ENCODE measurements at regions not wholly inside any gene's neighbourhood (a gene's known extent, or its start where the extent isn't known, plus 50 kb on each side); places are given as distances from the start of the nearest gene placed in this dataset.

DNA sequence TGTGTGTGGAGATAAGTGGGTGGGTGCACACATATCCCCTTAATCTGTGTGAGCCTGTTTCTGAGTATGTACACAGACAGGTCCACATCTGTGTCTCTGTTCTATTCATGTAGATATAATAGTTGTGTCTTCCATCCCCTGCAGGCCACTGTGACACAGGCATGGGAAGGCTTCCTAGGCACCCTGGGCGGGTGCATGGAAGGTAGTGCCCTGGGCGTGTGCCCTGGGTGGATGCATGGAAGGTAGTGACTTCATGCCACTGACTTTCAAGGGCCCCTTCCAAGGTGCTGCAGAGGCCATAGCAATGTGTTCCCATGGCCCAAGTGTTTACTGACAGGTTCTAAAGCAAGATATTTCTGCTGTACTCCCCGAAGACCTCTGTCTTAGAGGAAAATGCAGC, 462.5 kb upstream of the HS6ST1 start:
- Histone ChIP-seq H3K27me3 (no peaks in the 10 kb centered on the region), H3K36me3 (ENCODE audit: low read depth, missing control alignments) (no peaks in the 10 kb centered on the region), H3K9me3 (no peaks in the 10 kb centered on the region), H3K4me1 (no peaks in the 10 kb centered on the region), H3K4me3 (no peak overlapping the region), H3K27ac (no peak overlapping the region)
- 85 to 91% methylated on average over 3 of the region's 3 CpGs for WGBS, 2 donors
- intact Hi-C loops (cut with DNase I; ENCODE audit: low total_unique reads) = no loop called here
- no peak for DNase-seq
- no peak for TF ChIP-seq POLR2A (IDR thresholded peaks at IDR 0.05)
- TF ChIP-seq CTCF (IDR thresholded peaks at IDR 0.05) = no peak

DNA sequence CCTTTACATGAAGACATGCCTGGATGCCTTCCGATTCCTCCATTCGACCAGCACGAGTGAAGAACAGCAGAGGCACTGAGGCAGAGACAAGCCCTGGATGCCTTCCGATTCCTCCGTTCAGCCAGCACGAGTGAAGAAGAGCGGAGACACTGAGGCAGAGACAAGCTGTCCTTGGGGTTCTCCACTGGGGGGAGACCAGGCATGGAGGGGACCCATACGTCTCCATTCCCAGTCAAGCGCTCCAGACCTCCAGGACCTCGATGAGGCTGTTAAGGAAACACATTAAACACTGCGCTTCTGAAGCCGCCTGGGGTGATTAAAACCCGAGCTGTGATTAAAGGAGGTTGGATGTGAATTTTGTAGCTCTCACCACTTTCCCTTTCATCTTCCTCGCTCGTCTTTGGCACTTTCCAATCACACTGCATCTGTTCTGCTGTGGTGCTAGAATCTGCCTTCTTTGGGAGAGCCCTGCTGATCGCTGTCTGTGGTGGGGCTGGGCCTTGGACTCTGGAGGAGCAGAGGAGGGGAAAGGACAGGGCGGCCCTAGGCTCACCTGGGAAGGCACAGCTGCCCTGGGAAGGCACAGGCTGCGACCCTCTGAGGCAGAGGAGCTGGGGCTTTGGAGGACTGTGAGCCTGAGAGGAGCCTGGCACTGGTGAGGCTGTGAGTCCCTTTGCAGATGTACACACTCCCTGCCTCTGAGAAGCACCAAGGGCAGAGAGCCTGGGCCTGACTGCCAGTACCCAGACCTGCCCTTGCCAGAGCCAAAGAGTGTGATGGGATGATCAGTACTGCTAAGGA, 463.1 kb upstream of the HS6ST1 start:
- Histone ChIP-seq H3K27ac (no peak overlapping the region), H3K27me3 (no peaks in the 10 kb centered on the region), H3K4me3 (no peak overlapping the region), H3K36me3 (ENCODE audit: low read depth, missing control alignments) (no peaks in the 10 kb centered on the region), H3K4me1 (no peaks in the 10 kb centered on the region), H3K9me3 (no peaks in the 10 kb centered on the region)
- TF ChIP-seq POLR2A (IDR thresholded peaks at IDR 0.05) (no peak), CTCF (IDR thresholded peaks at IDR 0.05) (no peak)
- intact Hi-C loops (cut with DNase I; ENCODE audit: low total_unique reads) = no loop called here
- no peak for DNase-seq
- 83 to 86% methylated on average over 18 of the region's 18 CpGs for WGBS, 2 donors

DNA sequence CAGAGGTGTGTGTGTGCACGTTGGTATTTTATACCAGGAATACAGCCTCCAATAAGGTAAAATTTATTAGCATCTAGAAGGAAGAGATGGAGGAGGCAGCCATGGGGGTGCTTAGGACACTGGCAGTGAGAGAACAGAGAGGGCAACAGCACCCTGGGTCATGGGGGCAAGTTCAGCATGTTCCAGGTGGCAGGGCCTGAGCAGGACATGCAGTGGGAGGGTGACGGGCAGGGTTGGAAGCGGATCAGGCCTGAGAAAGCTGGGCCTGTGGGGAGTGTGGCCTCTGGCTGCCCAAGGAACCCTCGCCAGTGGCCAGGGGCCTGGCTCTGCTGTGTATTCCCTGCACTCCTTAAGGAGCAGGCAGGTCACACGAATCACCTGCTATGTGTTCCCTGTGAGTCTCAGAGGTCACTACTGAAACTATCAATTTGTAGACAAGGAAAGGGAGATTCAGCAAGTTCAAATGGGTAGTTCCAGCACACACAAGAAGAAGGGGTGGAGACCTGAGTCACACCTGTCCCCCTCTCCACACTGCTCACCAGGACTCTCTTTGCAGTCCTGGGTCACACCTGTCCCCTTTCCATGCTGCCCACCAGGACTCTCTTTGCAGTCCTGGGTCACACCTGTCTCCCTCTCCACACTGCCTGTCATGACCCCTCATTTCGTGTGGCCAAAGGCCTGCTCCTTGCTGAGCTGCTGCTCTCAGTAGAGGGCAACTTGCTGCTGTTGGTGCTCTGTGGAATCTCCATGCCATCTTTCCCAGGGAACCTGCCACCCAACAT, 463.9 kb upstream of the HS6ST1 start:
- no peaks in the 10 kb centered on the region for H3K4me1 ChIP-seq
- no peak overlapping the region for H3K27ac ChIP-seq
- no peak for TF ChIP-seq CTCF (IDR thresholded peaks at IDR 0.05)
- no peak for TF ChIP-seq POLR2A (IDR thresholded peaks at IDR 0.05)
- H3K9me3 ChIP-seq = no peaks in the 10 kb centered on the region
- no peaks in the 10 kb centered on the region for H3K27me3 ChIP-seq
- no peak overlapping the region for H3K4me3 ChIP-seq
- intact Hi-C loops (cut with DNase I; ENCODE audit: low total_unique reads) = no loop called here
- 84 to 86% methylated on average over 6 of the region's 6 CpGs for WGBS, 2 donors
- no peak for DNase-seq
- H3K36me3 ChIP-seq (ENCODE audit: low read depth, missing control alignments) = no peaks in the 10 kb centered on the region

- H3K9me3 ChIP-seq = no peaks in the 10 kb centered on the region
- H3K36me3 ChIP-seq (ENCODE audit: low read depth, missing control alignments) = no peaks in the 10 kb centered on the region
- intact Hi-C loops (cut with DNase I; ENCODE audit: low total_unique reads) = no loop called here
- H3K27me3 ChIP-seq = no peaks in the 10 kb centered on the region
- no peak overlapping the region for H3K4me3 ChIP-seq
- 91 to 95% methylated on average over 9 of the region's 9 CpGs for WGBS, 2 donors
- no peak overlapping the region for H3K27ac ChIP-seq
- TF ChIP-seq POLR2A (IDR thresholded peaks at IDR 0.05) = no peak
- no peak for TF ChIP-seq CTCF (IDR thresholded peaks at IDR 0.05)
- H3K4me1 ChIP-seq = no peaks in the 10 kb centered on the region
- DNase-seq = no peak
Observed at GRCh38 chr2:128783193-128783671, 464.6 kb upstream of the HS6ST1 start.

Measured in testis (tissue), 2 donors.